Osteocyte (in vitro differentiated cells): ENCODE measurements at regions not wholly inside any gene's neighbourhood (a gene's known extent, or its start where the extent isn't known, plus 50 kb on each side); places are given as distances from the start of the nearest gene placed in this dataset.

Experiments
- DNase-seq: peaks from one replicate; pipeline ENCODE4 v3.0.0; 2021; ENCODE audit warnings: mixed read lengths; ENCODE audit not compliant: unreplicated experiment; ENCODE audit errors: extremely low spot score
- H3K27ac Mint-ChIP-seq: one replicate; pipeline ENCODE4 v1.8.0; 2021; ENCODE audit warnings: mild to moderate bottlenecking, mixed read lengths; ENCODE audit not compliant: unreplicated experiment
- H3K27me3 Mint-ChIP-seq: one replicate; pipeline ENCODE4 v1.8.0; 2021; ENCODE audit warnings: mixed read lengths; ENCODE audit not compliant: unreplicated experiment
- H3K36me3 Mint-ChIP-seq: one replicate; pipeline ENCODE4 v1.8.0; 2021; ENCODE audit warnings: mixed read lengths; ENCODE audit not compliant: unreplicated experiment
- H3K4me1 Mint-ChIP-seq: one replicate; pipeline ENCODE4 v1.8.0; 2021; ENCODE audit warnings: mixed read lengths; ENCODE audit not compliant: unreplicated experiment
- H3K4me3 Mint-ChIP-seq: one replicate; pipeline ENCODE4 v1.8.0; 2021; ENCODE audit warnings: mild to moderate bottlenecking, moderate library complexity, mixed read lengths; ENCODE audit not compliant: unreplicated experiment
- H3K9me3 Mint-ChIP-seq: one replicate; pipeline ENCODE4 v1.8.0; 2021; ENCODE audit warnings: mixed read lengths; ENCODE audit not compliant: unreplicated experiment
- CTCF ChIP-seq: fragments of 200-600 bp; sonication (generic); IDR thresholded peaks from 2 replicates; pipeline ENCODE4 v1.5.0; 2021; ENCODE audit warnings: antibody characterized with exemption, mild to moderate bottlenecking, moderate library complexity

- no peak overlapping the region for H3K4me3 Mint-ChIP-seq
- H3K27ac Mint-ChIP-seq, result no peak overlapping the region
- H3K4me1 Mint-ChIP-seq, result no peaks in the 10 kb centered on the region
- DNase-seq, result no peak
- H3K27me3 Mint-ChIP-seq, result no peaks in the 10 kb centered on the region
- H3K36me3 Mint-ChIP-seq, result no peaks in the 10 kb centered on the region
- TF ChIP-seq CTCF, result no peak
- no peaks in the 10 kb centered on the region for H3K9me3 Mint-ChIP-seq
Measured at GRCh38 chr6:154596009-154596408, 85.5 kb upstream of the CNKSR3 start.

DNA sequence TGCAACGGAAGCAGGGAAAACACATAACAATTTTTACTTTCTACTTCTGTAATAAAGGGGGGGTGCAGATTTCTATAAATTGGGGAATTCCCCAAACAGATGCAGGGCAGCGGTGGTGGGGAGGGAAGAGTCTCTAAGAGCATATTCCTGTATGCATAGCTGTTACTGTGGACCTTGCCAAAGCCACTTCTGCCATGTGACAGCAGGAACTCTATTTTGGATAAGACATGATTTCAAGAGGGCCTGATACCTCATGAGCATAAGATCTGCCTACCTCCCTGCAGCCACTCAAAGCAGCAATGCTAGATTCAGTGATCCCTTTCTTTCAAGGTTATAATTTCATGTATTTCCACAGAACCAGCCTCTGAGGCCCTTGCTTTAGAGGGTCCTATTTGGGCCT, 86.2 kb upstream of the CNKSR3 start:
- Mint-ChIP-seq H3K27me3 (no peaks in the 10 kb centered on the region), H3K9me3 (no peaks in the 10 kb centered on the region), H3K4me1 (no peaks in the 10 kb centered on the region), H3K4me3 (no peak overlapping the region), H3K27ac (no peak overlapping the region), H3K36me3 (no peaks in the 10 kb centered on the region)
- no peak for TF ChIP-seq CTCF
- DNase-seq, result no peak

- H3K4me1 Mint-ChIP-seq, result peaks cover 11% of the 10 kb centered on the region
- no peak for TF ChIP-seq CTCF
- H3K27me3 Mint-ChIP-seq, result no peaks in the 10 kb centered on the region
- H3K4me3 Mint-ChIP-seq, result no peak overlapping the region
- no peaks in the 10 kb centered on the region for H3K9me3 Mint-ChIP-seq
- no peak for DNase-seq
- H3K36me3 Mint-ChIP-seq, result no peaks in the 10 kb centered on the region
- H3K27ac Mint-ChIP-seq, result no peak overlapping the region
Measured at GRCh38 chr6:154598399-154598798, 87.9 kb upstream of the CNKSR3 start.

DNA sequence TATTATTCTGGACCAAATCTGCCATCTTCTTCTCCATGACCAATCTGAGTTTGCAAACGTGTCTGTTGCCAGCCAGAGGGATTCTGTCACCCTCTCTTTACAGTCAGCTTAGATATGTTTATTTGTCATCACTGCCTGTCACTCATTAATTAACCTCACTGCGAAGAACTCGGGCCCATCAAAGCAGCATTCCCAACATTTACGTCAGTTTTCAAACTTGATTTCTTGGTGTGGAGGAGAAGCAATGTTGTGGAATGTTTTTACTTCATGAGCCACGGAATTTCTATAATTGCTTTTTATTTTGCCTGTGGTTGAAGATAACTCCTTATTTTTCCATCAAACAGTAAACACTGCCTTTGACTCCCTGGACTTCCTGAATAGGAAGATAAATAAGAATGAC, 91.8 kb upstream of the CNKSR3 start:
- H3K4me3 Mint-ChIP-seq, result no peak overlapping the region
- no peak for DNase-seq
- peak overlapping the region; percentile 19 for H3K27ac Mint-ChIP-seq
- H3K36me3 Mint-ChIP-seq, result no peaks in the 10 kb centered on the region
- no peaks in the 10 kb centered on the region for H3K9me3 Mint-ChIP-seq
- H3K4me1 Mint-ChIP-seq, result peaks cover 11% of the 10 kb centered on the region
- TF ChIP-seq CTCF, result no peak
- no peaks in the 10 kb centered on the region for H3K27me3 Mint-ChIP-seq

DNA sequence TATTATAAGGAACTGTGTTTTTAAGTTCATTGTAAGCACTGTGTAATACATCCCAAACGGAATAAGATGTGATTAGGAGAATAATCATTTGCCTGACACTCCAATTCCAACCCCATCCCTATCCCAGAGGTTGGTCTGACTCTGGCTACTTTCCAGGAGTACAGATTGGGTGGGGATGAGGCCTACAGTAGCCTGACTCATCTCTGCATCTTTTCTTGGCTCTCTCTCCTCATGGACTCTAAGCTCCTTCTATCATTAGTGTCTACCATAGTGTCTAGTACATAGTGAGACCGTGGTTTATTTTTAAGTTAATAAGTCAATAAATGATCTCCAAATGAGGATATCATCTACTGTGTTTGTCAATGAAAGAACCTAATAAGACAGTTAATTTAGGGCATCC, 92.2 kb upstream of the CNKSR3 start:
- DNase-seq, result no peak
- no peak for TF ChIP-seq CTCF
- H3K4me1 Mint-ChIP-seq, result peaks cover 15% of the 10 kb centered on the region
- H3K27me3 Mint-ChIP-seq, result no peaks in the 10 kb centered on the region
- H3K27ac Mint-ChIP-seq, result peak overlapping the region; percentile 19
- no peak overlapping the region for H3K4me3 Mint-ChIP-seq
- H3K36me3 Mint-ChIP-seq, result no peaks in the 10 kb centered on the region
- H3K9me3 Mint-ChIP-seq, result no peaks in the 10 kb centered on the region
